ENCODE measurements at regions not wholly inside any gene's neighbourhood (a gene's known extent, or its start where the extent isn't known, plus 50 kb on each side); places are given as distances from the start of the nearest gene placed in this dataset.

GRCh38 chr6:166036316-166037095 lies 131.1 kb downstream of the TBXT start:
- TF ChIP-seq CTCF (IDR thresholded peaks at IDR 0.05) (no peak), POLR2A (IDR thresholded peaks at IDR 0.05) (no peak)

All from right lobe of liver (tissue), 4 donors.